ENCODE measurements at regions not wholly inside any gene's neighbourhood (a gene's known extent, or its start where the extent isn't known, plus 50 kb on each side); places are given as distances from the start of the nearest gene placed in this dataset.

DNA sequence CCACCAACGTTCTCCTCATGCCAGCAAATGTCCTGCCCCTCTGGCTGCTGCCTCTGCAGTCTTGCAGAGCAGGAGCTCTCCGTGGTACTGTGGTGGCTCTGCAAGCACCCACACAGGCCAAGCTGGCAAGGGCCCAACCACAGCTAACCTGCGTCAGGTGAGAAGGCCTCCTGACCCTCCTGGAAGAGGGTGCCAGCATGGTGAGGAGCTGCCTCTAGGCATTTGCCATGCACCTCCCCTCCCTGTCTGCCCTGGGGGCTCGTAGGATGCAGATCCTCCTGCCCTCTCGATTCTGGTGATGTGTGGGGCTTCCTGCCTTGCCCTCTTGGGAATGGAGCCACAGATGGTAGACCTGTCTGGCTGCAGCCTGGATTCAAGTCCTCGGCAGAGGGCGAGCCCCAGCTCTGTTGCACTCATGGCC is 1408.8 kb downstream of the TBC1D22A start:
- DNase-seq = no peak

DNA sequence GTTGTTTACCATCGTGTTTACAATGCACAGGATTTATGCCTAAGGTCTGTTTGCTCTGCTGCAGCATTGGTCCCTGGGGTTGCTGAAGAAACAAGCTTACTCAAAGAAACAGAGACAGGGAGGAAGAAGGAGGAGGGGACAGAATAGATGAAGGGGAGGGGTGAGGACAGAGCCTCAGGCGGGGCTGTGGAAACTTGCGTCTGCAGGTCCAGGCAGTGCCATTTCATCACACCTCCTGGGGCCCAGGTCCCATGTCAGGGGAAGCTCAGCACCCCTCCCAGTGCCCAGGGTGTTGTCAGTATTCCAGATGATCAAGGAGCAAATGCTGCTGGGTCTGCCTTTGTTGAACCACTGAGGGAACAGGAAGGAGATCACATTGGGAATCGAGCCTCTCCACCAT is 1406.8 kb downstream of the TBC1D22A start:
- no peak for DNase-seq

- no peak for DNase-seq
These were observed 1404.8 kb downstream of the TBC1D22A start for GRCh38 chr22:48167238-48167637.

DNA sequence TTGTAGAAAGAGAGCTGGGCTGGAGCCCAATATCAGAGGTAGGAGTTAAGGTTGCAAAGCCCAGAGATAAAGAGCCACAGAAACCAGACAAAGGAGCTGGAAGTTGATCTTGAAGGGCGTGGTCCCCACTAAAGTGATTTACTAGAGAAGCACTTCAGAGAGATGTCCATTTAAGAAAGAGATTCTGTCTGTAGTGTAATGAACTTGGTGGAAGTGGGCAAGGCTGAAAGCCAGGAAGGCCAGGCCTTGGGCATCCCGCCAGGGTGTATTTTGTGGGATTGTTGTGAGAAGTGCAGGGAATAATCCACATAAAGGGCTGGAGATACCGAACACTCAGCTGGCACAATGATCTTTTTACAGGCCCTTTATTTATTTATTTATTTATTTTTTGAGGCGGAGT is 1398.8 kb downstream of the TBC1D22A start:
- DNase-seq = no peak

- no peak for DNase-seq
These were observed 1395.2 kb downstream of the TBC1D22A start for GRCh38 chr22:48157676-48158075.

DNA sequence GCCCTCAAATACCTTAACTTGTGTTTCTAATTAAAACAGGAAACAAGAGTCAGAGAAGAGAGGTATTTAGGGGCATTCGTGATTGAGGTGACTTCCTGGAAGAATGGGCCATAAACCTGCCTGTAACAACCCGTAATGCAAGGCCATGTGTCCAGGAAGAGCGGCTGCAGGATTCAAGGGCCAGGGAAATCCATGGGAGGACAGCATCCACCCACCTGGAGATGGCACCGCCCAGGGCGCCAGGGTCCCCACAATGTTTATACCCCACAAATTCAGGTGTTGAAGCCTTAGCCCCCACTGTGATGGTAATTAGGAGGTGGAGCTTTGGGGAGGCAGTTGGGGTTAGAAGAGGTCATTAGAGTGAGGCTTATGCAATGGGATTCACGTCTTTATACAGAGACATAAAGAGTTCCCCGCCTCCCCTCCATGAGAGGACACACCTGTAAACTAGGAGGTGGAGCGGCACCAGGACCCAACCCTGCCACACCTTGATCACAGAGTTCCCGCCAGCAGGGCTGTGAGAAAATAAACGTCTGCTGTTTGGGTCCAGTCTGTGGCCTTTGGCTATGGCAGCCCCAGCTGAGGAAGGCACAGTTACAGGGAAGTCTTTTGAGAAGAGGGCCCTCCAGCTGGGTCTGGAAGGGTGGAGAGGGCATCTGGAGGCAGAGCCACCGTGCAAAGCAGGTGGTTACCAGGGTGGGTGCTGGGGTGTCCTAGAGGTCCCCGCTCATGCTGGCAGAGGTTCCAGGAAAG is 1394.3 kb downstream of the TBC1D22A start:
- no peak for DNase-seq

DNA sequence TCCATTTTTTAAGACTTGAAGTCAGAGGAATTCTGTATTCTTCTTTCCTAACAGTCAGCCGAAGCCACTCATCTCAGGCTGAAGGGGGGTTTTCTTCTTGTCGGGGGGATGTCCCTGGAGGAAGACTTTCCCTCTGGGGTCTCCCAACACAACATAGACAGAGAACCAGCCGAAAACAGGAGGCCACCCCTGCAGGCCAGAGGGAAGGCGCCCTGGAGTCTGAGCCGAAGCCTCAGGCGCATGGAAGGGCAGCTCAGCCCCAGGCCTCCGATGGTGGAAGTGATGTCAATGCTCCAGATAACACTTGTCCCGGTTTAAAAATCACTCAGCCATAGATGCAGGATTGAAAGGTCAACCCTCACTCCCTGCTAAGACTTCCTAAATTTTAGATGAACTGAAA is 1393.0 kb downstream of the TBC1D22A start:
- DNase-seq = no peak

DNA sequence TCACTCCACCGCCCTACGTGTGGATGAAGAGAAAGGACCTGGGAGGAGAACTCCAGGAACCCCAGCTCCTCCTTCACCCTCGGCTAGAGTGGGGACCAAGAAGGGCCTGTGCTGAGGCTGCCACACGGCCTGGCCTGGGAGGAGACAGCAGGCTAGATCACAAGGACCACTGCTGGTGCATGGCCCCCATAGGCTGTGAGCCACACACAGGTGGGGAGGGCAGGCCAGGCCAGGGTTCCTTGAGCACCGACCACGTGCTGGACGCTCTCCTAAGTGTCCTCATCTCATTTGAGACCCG is 1392.4 kb downstream of the TBC1D22A start:
- no peak for DNase-seq

DNA sequence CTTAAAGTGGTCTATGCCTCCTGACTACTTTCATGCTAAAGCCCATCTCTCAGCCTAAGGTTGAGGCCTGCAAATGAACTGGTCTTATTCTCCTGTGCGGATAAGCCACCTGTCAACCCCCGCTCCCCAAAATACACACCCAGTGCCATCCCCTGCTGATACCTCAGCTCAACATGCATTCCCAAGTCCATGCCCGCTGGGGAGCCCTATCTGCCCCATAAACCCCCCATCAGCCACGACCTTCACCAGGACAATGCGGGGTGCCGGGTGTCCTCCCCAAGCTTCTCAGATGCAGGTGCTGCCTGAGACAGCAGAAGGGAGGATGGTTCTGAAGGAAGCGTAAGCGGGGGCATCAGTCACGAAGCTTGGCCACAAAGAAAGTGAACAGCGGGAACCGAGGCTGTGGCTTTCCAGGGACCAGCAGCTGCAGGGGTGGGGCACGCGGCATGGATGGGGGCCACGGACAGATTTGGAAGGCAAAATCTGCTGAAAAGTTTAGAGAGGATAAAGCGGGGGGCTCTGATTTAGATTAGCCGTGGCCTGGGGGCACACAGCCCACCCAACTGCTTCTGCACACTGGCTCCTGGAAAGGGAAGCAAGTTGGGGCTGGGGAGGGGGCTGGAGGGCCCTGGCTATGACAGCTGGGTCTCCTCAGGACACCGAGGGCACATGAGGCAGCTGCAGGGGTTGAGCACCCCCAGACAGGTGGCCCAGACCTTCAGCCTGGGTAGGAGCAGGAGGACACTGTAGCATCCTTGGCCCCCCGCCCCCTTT is 1391.9 kb downstream of the TBC1D22A start:
- no peak for DNase-seq

- no peak for DNase-seq
These were observed 1391.3 kb downstream of the TBC1D22A start for GRCh38 chr22:48153726-48154125.

DNA sequence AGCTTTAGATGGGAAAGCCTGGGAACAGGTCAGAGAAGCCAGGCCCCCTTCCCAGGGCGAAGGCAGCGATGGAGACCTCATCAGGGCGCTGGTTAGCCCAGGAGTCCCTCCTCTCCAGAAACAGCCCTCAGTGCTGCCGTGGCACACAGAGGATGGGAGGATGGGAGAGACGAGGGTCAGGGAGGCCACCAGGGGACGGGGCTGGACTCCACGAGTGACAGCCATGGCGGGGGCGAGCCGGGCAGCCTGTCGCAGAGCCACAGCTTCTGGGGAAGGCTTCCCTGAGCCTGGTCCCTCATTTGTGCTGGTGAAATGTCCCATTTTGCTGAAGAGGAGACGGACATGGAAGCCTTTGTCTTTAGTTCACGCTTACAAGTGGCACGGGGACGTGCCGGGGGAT is 1390.5 kb downstream of the TBC1D22A start:
- DNase-seq = no peak

DNA sequence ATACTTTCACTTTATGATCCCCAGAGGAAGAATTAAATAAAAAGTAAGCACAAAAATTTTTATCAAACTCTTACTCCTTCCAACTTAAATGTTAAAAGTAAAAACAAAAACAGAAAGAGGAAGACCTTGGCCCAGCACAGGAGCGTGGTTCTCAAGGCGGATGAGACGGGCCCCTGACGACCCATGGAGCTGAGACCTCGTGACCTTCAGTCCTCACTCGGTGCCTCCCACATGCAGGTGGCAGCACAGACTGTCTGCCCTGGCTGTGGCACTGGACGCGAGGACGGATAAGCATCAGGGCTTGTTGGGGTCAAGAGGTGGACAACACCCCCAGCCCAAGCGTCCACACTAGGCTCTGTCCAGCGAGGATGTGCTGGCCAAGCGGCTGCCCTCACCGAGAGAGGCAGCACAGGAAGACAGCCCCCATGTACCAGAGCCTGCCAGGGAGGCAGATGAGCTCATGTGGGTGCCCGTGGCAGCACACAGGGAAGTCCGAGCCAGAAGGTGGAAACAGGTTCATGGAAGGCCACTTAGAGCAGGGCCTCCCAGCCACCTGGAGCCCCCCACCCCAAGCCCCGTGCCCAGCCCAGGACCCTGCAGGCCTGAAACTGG is 1389.8 kb downstream of the TBC1D22A start:
- DNase-seq = no peak

DNA sequence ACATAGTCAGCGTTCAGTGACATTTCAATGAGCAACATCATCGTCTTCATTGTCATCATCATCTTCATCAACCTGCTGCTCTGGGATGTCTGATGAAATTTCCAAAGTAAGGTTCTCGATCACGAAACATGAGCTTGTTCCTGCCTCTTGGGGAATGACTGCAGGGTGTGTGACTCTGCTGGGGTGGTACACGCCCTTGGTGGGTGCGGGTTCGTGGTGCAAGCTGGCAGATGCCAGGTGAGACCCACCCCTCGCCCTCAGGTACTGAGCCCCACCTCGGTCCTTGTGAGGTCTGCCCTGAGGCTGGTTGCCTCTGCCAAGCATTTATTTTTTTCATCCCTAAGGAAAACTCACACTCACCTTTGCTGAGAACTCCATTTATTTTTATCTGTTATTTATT is 1389.2 kb downstream of the TBC1D22A start:
- DNase-seq = no peak

DNA sequence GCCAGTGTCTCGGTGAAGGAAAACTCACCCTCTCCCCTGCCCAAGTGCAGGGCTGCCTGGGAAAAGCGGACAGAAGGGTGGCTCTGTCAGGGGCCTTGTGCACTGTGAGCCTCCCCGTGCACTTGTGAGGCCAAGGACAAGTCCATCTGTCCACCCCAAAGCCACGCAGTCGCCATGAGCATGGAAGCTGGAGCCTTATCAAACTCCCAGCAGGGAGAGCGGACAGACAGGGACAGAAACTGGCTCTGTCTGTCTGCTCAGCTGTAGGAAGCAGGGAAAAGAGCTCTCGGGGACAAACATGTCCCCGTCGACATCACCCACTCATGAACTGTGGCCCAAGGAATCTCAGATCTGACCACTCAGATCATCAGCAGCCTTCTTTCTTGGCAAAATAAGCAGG is 1385.4 kb downstream of the TBC1D22A start:
- no peak for DNase-seq

GRCh38 chr22:48147404-48147803 is 1385.0 kb downstream of the TBC1D22A start:
- no peak for DNase-seq

GRCh38 chr22:48146426-48146825 is 1384.0 kb downstream of the TBC1D22A start:
- DNase-seq = no peak

GRCh38 chr22:48145738-48146137 is 1383.3 kb downstream of the TBC1D22A start:
- DNase-seq = no peak

- DNase-seq = no peak
These were observed 1381.9 kb downstream of the TBC1D22A start for GRCh38 chr22:48144318-48144717.

- DNase-seq = no peak
These were observed 1381.4 kb downstream of the TBC1D22A start for GRCh38 chr22:48143856-48144255.

DNA sequence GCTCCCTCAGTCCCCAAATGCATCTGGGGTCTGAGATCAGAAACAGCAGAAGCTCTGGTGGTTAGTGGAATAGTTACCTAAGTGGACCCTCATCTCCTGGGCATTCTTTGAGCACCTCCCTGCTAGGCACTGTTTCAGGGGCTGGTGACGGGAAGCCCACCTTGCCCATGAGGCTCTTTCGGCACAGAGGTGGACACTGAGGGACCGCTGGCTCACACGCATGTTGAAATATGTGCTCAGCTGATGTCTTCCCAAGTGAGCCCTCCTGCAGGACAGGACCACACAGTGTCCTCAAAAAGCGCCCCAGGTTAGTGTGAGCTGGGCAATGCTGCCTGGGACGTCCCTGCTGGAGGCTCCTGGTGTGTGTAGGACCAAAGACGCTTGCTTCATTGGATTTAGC is 1379.9 kb downstream of the TBC1D22A start:
- DNase-seq = no peak

- DNase-seq = no peak
These were observed 1378.9 kb downstream of the TBC1D22A start for GRCh38 chr22:48141301-48141700.

- DNase-seq = no peak
These were observed 1377.9 kb downstream of the TBC1D22A start for GRCh38 chr22:48140261-48140813.

- no peak for DNase-seq
These were observed 1377.3 kb downstream of the TBC1D22A start for GRCh38 chr22:48139776-48140175.

DNA sequence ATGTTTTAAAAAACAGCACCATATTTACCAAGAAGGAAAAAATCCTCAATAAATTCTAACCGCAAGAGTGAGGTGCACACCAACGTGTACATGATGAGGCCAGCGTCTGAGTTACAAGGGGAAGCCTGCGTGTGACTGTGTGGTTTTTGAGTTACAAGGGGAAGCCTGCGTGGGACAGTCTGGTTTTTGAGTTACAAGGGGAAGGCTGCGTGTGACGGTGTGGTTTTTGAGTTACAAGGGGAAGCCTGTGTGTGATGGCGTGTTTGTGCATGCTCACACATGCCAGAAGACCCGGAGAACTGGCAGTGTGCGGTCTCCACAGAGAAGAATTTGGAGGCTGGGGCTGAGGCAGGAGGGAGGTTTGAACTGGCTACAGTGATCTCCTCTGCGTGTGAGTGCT is 1376.4 kb downstream of the TBC1D22A start:
- no peak for DNase-seq
